ENCODE measurements at regions not wholly inside any gene's neighbourhood (a gene's known extent, or its start where the extent isn't known, plus 50 kb on each side); places are given as distances from the start of the nearest gene placed in this dataset.

DNA sequence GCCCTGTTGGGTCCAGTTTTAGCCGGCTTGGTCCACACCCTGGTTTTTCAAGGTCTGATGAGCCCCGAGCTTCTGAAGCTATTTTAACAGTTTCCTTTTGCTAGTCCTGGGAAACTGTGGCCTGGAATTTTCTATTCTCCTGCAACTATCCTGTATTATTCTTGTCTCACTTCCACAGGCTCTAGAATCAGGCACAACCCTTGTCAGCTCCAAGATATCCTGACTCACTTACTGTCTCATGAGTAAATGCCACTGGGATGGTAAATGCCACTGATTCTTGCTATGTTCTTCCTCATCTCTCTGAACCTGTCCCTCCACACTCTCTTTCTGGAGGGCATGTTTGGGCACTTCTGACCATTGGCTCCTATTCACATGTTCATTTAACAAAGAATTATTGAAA, 611.5 kb upstream of the IGFBP3 start:
- DNase-seq (ENCODE audit: low read depth in 2 of 3, low spot score in 2 of 3) = no peak

DNA sequence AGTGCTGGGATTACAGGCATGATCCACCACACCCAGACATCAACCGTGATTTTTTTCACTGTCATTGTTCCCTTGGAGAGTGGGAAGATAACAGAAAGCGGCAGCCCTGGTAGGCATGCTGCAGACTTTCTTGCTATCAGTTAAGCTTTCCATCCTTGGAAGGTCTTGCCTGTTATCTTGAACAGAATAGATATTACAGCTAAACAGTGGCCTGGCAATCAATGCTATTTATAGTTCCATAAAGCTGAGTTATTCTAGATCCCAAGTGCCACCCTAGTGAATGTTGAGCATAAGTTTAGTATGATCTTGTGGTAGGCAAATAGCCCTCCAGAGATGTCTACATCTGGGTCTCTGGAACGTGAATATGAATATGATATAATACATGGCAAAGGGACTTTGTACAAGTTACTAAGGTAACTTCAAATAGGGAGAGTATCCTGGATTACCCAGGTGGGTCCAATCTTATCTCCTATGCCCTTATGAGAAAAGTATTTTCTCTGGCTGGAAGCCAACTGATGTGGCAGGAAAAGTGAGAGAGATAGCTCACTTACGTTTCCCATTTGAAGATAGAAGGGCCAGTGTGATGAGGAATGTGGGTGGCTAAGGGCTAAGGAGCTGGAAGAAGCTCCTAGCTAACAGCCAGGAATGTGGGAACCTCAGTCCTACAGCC, 609.1 kb upstream of the IGFBP3 start:
- no peak for DNase-seq (ENCODE audit: low read depth in 2 of 3, low spot score in 2 of 3)

DNA sequence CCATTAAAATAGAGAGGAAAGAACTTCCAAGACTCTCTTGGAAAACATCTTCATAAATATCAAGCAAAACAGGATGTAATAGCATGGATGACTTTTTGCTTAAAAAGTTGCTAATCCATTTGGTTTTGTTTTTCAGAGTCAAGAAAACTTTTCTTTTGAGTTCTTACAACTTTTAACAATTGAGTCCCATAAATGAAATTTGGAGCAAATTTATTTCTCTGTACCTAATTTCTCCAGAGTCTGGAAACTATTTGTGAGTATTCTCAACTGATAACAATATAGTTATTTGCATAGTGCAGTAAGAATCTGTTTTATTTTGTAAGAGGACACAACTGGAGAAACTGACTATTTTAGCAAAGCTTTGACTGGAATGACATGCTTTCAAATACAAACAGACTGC, 606.3 kb upstream of the IGFBP3 start:
- DNase-seq (ENCODE audit: low read depth in 2 of 3, low spot score in 2 of 3) = no peak

DNA sequence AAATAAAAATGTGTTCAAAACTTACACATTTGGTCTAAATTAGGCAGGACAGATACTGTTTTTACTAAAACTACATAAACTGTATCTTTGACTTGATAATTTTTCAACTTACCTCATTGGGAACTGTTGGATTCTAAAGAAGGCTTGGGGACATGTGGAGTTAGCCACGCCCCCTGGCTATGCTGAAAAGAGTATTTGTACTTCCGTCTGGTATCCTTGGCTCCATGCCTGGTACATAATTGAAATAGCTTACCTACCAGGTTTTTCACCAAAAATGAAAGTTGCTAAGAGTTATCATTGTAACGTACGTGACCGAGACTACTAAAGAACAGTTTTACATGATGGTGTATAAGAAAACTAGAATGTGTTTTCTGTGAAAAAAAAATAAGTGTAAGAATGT, 604.8 kb upstream of the IGFBP3 start:
- DNase-seq (ENCODE audit: low read depth in 2 of 3, low spot score in 2 of 3) = no peak

DNA sequence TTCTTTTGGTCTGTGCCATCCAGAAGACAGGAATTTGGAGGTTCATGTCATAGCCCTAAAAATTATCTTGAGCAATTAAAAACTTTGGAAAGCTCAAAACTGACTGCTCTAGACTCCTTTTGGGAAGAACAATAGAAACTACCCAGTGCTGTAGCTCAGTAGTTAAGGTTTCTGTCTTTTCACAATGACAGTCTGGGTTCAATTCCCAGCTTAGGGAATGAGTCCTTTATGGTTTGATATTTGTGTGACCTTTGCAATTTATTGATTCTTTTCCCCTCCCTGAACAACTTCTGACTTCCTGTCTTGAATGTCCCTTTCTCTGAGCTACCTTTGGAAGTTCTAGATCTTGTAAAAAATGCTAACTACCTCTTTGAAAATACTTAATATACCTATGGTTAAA, 603.3 kb upstream of the IGFBP3 start:
- DNase-seq (ENCODE audit: low read depth in 2 of 3, low spot score in 2 of 3) = no peak

DNA sequence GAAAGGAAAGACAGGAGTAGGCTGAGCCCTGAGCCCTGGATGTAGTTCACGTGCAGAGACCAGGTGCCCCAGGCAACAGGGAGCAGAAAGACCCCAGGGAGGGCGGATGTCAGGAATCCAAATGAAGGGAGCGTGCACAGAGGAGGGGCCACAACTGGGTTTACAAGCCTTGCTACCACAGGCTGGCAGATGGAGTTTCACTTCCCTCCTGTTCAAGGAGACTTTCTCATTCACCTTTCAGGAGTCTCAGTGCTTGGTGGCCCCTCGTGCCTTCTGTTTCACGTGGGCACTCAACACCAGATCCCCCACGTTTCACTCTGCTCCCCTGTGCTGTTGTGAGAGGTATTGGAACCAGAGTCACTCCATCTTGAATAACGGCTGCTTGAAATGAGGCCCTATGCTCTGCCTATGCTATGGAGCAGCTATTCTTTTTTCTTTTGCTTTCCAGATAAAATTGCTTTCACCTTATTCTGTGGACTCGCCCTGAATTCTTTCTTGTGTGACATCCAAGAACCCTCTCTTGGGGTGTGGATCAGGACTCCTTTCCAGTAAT, 601.4 kb upstream of the IGFBP3 start:
- DNase-seq (ENCODE audit: low read depth in 2 of 3, low spot score in 2 of 3) = no peak

DNA sequence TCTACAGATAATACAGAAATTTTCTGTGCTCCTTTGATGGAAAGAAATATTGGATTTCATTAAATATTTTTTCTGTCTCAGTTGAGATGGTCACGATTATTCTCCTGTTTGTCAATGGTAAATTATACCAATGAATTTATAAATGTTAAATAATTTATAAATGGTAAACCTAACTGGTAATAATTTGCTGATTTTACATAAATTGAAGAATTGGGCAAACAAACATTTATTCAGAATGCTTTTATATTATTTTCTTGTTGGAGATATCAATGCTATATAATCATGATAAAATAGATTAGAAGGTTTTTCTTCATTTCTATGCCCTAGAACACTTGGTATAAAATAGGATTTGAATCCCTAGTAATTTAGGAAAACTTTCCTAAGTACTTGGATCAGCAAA, 597.6 kb upstream of the IGFBP3 start:
- DNase-seq (ENCODE audit: low read depth in 2 of 3, low spot score in 2 of 3) = no peak

DNA sequence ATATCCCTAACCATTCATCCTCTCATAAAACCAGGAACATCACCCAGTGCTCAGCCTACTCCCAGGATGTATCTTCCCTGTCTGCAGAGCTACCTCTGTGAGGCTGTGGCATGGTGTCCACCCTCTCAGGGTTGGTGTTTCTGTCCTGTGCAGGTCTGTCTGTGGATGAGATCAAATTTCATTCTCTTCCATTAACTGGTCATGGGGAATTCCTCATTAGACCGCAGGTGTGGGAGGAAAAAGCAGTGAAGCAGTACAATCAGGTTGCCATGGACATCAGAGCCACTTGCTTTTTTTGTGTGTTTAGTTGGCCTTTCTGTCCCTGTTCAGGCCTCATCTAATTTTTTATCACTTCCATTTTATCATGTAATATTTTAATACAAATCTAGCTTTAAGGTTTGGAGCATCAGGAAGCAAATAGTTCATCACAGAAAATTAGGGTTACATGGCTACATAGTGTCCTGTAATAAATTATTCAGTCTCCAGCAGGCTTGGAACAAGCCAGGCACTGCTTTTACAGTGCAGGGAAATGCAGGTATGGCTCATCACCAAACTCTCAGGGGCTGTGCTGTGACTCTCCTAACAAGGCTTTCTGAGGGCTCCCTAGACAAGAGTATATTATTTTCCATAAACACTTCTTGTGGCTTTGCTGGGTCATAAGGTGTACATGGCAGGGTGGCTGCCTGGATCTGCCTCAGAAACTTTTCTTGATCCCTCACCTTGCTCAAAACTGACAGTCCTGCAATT, 594.9 kb upstream of the IGFBP3 start:
- no peak for DNase-seq (ENCODE audit: low read depth in 2 of 3, low spot score in 2 of 3)

DNA sequence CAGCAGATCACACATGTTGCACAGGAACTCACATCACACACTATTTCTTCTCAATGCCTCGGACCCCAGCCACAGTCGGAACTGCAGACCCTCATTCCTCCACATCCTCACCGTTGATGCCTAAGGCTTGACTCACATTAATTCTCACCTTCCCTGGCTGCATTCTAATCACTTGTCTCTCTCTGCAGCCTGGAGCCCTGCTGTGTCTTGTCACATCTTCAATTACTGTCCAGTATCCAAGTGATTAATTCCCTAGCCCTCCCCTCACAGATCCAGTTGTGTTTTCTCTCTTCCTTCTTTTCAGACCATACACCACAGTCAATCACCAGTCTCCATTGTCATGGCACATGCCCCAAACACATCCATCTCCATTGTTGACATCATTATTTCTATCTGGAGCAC, 592.4 kb upstream of the IGFBP3 start:
- DNase-seq (ENCODE audit: low read depth in 2 of 3, low spot score in 2 of 3) = no peak

DNA sequence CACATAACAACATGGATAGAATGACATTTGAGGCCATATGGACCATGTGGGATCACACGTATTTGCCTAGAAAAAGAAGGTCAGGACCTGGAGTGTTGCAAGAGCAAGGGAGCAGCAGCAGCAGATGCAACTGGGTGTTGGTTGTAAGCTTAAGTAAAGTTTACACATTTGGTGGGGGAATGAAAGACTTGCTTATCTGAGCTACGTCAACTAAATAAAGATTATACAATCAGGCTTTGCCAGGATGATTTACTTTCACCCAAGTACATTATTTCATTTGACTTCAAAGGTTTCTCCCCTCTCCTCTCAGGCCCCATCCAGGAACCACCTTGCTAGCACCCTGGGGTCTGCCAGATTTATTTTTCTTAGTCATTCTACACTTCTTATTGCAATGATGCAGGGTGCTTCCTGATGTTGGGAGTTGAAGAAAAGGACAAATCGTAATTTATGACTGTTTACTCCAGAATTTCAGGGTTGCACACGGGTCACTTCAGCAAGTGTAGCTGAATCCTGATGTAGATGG, 591.9 kb upstream of the IGFBP3 start:
- DNase-seq (ENCODE audit: low read depth in 2 of 3, low spot score in 2 of 3) = no peak

DNA sequence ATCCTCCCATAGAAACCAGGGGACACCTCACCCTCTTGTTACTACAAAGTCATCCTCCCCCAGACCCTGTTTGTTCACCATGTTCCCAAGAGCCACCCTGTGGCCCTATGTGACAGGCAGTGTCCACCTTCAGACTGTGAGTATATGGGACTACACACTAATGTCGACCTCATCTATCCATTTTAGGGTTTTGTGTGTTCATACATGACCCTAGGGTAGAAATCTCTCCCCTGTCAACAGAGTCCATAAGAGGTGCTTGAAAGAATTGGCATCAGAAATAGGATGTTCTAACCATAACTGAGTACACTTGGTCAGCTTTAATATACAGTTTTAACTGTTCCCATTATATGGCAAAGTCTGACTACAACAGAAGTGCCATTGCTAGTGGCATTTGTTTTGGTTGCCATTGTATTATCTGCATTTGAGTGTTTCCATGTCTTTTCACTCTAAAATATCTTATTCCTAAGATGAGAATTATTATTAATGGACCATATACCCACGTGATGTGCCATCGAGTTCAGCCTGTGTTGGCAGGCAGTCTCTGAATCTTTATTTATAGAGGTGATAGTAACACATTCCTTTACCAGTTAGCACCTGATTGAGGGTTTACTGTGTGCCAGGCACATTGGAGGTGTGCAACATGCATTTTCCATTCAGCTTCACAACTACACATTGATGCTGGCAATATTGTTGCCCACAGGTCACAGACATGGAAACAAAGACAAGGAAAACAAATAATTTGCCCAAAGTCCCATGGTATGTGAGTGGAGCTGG, 590.6 kb upstream of the IGFBP3 start:
- DNase-seq (ENCODE audit: low read depth in 2 of 3, low spot score in 2 of 3) = no peak

DNA sequence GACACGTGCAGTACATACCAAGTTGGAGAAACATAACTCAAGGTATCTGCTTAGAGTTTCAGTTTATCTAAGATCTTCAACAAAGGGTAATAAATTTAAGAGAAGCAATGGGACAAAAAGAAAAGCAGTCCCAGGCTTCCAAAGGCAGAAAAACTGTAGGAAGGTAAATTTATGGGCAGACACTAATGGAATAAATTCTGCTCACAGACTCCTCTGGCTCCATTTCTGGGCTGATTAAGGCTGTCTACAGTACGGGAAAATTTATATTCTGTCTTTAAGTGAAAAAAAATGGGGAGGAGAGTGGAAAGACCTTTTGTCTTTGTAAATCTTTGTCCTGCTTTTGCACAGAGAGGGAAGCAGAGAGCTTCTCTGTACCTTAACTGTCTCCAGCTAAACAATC, 587.5 kb upstream of the IGFBP3 start:
- DNase-seq (ENCODE audit: low read depth in 2 of 3, low spot score in 2 of 3) = no peak

DNA sequence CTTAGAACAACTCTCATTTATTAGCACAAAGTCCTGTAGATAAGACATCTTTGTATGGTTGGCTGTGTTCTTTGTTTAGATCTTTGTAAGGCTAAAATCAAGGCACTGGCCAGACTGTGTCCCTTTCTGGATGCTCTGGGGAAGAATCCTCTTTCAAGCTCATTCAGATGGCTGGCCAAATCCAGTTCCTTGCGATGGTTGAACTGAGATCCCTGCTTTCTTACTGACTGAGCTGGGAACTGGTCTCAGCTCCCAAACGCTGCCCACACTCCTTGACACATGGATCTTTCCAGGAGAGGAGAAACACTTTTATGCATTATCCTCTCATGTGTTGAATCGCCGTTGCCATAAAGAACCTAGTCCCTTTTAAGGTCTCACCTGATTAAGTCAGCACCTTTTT, 586.5 kb upstream of the IGFBP3 start:
- no peak for DNase-seq (ENCODE audit: low read depth in 2 of 3, low spot score in 2 of 3)

DNA sequence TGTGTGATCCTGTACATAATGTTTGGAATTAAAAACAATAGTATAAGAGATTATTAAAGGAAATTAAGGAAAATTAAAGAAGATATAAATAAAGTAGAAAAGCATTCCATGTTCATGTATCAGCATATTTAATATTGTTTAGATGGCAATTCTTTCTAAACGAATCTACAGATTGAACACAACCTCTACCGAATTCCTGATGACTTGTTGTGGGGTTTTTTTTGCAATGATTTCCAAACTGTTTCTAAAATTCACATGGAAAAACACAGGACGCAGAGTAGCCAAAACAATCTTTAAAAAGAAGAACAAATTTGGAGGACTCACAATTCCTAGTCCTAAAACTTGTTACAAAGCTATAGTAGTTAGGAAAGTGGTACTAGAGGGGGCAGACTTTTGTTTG, 573.4 kb upstream of the IGFBP3 start:
- no peak for DNase-seq (ENCODE audit: low read depth in 2 of 3, low spot score in 2 of 3)

DNA sequence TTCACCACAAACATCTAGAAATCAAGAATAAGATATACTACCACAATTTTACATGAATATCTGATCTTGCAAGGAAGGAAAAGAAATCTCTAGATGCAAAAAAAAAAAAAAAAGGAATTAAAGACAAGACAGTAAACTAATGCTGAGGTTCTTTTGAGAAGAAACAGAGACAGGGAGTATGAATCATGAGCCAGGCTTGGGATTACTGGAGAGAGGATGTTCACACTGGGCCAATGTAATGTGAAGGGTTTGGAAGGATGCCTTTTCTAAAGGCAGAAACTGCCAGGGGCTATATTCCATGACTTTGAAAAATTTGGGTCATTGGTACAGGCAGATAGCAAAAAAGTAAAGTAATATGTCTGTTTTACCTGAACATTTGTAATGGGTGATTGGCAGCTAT, 573.0 kb upstream of the IGFBP3 start:
- no peak for DNase-seq (ENCODE audit: low read depth in 2 of 3, low spot score in 2 of 3)

DNA sequence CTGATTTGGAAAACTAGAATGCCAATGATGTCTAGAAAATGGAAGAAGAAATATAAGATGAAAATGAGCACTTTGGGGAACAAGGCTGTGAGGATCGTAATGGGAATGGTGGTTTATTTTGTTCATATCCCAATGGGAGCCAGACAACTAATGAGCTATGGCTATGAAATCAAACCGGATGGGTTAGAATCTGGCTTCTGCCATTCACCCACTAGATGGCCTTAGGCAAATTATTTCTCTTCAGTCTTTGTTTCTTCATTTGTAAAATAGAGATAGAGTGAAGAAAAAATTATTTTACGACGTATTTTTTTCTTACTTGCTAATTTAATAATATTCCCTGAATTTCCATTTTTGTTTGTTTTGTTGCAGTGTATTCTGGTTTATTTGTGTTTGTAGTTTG, 572.1 kb upstream of the IGFBP3 start:
- no peak for DNase-seq (ENCODE audit: low read depth in 2 of 3, low spot score in 2 of 3)

DNA sequence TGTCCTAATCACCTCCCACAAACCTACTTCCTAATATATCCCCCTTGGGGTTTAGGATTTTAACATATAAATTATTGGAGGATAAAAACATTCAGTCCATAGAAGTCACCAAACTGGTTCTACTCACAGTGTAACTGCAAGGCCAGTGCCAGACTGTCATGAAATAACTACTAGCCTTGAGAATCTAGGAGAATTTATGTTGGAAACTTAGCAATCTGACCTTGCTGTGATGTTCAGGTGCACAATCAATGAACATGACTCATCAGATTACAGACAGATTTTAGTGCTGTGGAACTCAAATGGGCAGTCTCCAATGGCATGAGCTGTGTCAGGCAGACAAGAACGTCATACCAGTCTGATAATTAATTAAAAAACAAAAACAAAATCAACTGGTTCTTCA, 571.4 kb upstream of the IGFBP3 start:
- DNase-seq (ENCODE audit: low read depth in 2 of 3, low spot score in 2 of 3) = no peak

DNA sequence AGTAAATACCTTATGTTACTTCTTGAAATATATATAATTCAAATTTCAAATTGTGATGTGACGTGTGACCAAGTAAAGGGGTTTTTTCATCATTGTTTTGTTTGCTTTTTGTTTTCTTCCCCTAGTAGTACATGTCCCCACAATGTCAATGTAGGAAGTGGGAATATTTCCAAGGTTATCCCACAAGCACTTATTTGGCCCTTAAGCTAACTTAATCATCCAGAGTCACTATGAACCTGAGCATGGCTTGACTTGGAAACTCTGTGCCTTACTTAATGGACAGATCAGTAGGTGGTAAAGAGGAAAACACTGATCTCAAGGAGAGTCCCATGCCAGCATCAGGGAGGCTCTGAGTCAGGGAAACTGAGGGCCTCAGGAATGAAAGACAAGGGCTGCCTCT, 569.3 kb upstream of the IGFBP3 start:
- DNase-seq (ENCODE audit: low read depth in 2 of 3, low spot score in 2 of 3) = no peak

DNA sequence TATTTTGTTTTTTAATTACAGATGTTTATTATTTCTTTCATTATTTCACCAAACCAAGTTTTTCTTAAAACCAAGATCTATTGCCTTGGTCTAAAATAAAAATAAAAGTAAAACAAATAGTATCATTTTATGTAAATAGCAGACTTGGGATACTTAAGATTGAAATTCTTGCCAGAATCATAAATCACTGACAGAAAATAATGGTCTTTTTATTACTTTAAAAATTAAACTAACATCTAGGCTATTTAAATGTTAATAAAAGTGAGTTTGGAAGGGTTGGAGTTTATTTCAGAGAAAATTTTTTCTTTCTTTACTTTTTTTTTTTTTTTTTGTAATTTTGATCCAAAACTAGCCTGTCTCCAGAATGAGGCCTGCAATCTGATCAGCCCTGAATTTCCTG, 568.0 kb upstream of the IGFBP3 start:
- DNase-seq (ENCODE audit: low read depth in 2 of 3, low spot score in 2 of 3) = no peak

DNA sequence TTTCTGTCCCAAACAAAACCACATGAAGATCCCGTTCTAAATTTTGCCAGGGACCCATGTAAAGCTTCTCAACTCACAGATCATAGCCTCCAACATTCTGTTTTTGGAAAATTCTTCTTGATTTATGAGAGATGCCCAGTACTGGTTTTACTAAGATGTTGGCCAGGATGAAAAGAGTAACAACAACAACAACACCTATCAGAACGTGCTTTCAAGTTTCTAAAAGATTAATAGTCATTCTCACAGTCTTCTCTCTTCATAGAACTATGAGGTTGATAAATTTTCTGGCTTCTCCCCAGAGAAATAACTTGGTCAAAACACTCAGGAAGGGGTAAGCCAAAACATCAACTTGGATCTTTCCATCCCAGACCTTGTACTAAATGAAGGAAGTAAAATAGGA, 567.5 kb upstream of the IGFBP3 start:
- no peak for DNase-seq (ENCODE audit: low read depth in 2 of 3, low spot score in 2 of 3)

Measured in hematopoietic multipotent progenitor cell (in vitro differentiated cells).